ENCODE measurements at regions not wholly inside any gene's neighbourhood (a gene's known extent, or its start where the extent isn't known, plus 50 kb on each side); places are given as distances from the start of the nearest gene placed in this dataset.

GRCh38 chr16:16985707-16986106, 485.1 kb downstream of the XYLT1 start:
- Histone ChIP-seq H3K9ac (ENCODE audit: low read depth in 2 of 2, low read length in 2 of 2) (no peak overlapping the region), H3K9me3 (no peaks in the 10 kb centered on the region), H3K36me3 (no peaks in the 10 kb centered on the region), H3K4me3 (no peak overlapping the region), H3K4me1 (no peaks in the 10 kb centered on the region), H3K27me3 (no peaks in the 10 kb centered on the region), H3K27ac (no peak overlapping the region)
- no peak for DNase-seq
- intact Hi-C loops (cut with DNase I): no loop called here
- TF ChIP-seq CTCF (IDR thresholded peaks at IDR 0.05): no peak

- Histone ChIP-seq H3K27me3 (no peaks in the 10 kb centered on the region), H3K4me3 (no peak overlapping the region), H3K9me3 (no peaks in the 10 kb centered on the region), H3K36me3 (no peaks in the 10 kb centered on the region), H3K4me1 (no peaks in the 10 kb centered on the region), H3K27ac (no peak overlapping the region), H3K9ac (ENCODE audit: low read depth in 2 of 2, low read length in 2 of 2) (no peak overlapping the region)
- no peak for TF ChIP-seq CTCF (IDR thresholded peaks at IDR 0.05)
- DNase-seq: no peak
- intact Hi-C loops (cut with DNase I): no loop called here
These were observed 481.8 kb downstream of the XYLT1 start for GRCh38 chr16:16988963-16989362.

DNA sequence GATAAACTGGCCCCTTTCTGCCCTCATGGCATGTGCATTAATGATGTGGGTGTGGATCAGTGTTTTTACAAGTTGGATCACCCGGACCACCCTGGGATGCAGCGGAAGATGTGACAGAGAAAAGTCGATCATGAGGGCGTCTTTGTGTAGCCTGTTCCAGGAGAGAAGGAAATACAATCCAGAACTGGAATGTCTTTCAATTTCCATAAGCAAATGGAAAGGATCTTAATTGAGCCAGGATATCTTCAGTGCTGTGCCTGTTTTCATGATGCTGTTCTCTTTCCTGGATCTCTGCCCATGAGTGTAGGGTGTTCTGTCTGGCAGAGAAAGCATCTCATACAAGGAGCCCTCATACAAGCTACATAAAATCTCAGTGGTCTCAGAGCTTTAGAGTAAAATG, 481.4 kb downstream of the XYLT1 start:
- DNase-seq: no peak

GRCh38 chr16:16991711-16992110, 479.0 kb downstream of the XYLT1 start:
- no peaks in the 10 kb centered on the region for H3K4me1 ChIP-seq
- no peak overlapping the region for H3K4me3 ChIP-seq
- no peak overlapping the region for H3K9ac ChIP-seq (ENCODE audit: low read depth in 2 of 2, low read length in 2 of 2)
- no peaks in the 10 kb centered on the region for H3K27me3 ChIP-seq
- H3K27ac ChIP-seq: no peak overlapping the region
- H3K36me3 ChIP-seq: no peaks in the 10 kb centered on the region
- no peak for TF ChIP-seq CTCF (IDR thresholded peaks at IDR 0.05)
- H3K9me3 ChIP-seq: no peaks in the 10 kb centered on the region
- intact Hi-C loops (cut with DNase I): no loop called here
- no peak for DNase-seq

More for the DNA sequence above, 481.4 kb downstream of the XYLT1 start:
- no peak overlapping the region for H3K27ac ChIP-seq
- TF ChIP-seq CTCF (IDR thresholded peaks at IDR 0.05): no peak
- no peak overlapping the region for H3K9ac ChIP-seq (ENCODE audit: low read depth in 2 of 2, low read length in 2 of 2)
- no peak overlapping the region for H3K4me3 ChIP-seq
- H3K4me1 ChIP-seq: no peaks in the 10 kb centered on the region
- intact Hi-C loops (cut with DNase I): no loop called here
- H3K9me3 ChIP-seq: no peaks in the 10 kb centered on the region
- H3K27me3 ChIP-seq: no peaks in the 10 kb centered on the region
- H3K36me3 ChIP-seq: no peaks in the 10 kb centered on the region

GRCh38 chr16:16992975-16993765, 477.6 kb downstream of the XYLT1 start:
- H3K4me1 ChIP-seq: no peaks in the 10 kb centered on the region
- no peaks in the 10 kb centered on the region for H3K9me3 ChIP-seq
- no peak for DNase-seq
- no peaks in the 10 kb centered on the region for H3K36me3 ChIP-seq
- H3K27me3 ChIP-seq: no peaks in the 10 kb centered on the region
- no peak for TF ChIP-seq CTCF (IDR thresholded peaks at IDR 0.05)
- intact Hi-C loops (cut with DNase I): no loop called here
- no peak overlapping the region for H3K9ac ChIP-seq (ENCODE audit: low read depth in 2 of 2, low read length in 2 of 2)
- H3K27ac ChIP-seq: no peak overlapping the region
- no peak overlapping the region for H3K4me3 ChIP-seq
